ENCODE measurements at regions not wholly inside any gene's neighbourhood (a gene's known extent, or its start where the extent isn't known, plus 50 kb on each side); places are given as distances from the start of the nearest gene placed in this dataset.

GRCh38 chr11:128290106-128290840, 297.1 kb downstream of the ETS1 start:
- H3K4me1 ChIP-seq (ENCODE audit: control insufficient read depth, extremely low read depth, insufficient read depth, low read length): no peaks in the 10 kb centered on the region
- peak; percentile 77 for DNase-seq (ENCODE audit: low read depth, low spot score)
- no peak overlapping the region for H2AFZ ChIP-seq (ENCODE audit: low read depth, low read length)
- ChIA-PET CTCF (interaction anchor here (0.6 to 8.0 kb wide), 35 partner anchors 11 to 666 kb away, joined by 3 to 145 read pairs (median 4); no protein-coding TSS in a partner anchor), POLR2A (interaction anchor here (0.7 to 0.8 kb wide), 2 partner anchors 118 to 338 kb away, joined by 3 to 4 read pairs; no protein-coding TSS in a partner anchor)
- no peaks in the 10 kb centered on the region for H4K20me1 ChIP-seq (replicated peaks; ENCODE audit: control insufficient read depth, extremely low read depth, insufficient read depth, low read length)
- H3K9me3 ChIP-seq (replicated peaks; ENCODE audit: control insufficient read depth, insufficient read depth, low read length): no peaks in the 10 kb centered on the region
- dilution Hi-C loops (cut with MboI; ENCODE audit: extremely low pct_ligation_motif_present, low sequenced_read_pairs) (no loop called here), intact Hi-C loops (cut with micrococcal nuclease) (loop anchor here (1.0 to 10.0 kb wide), 17 partner anchors 39 to 557 kb away; no protein-coding TSS in a partner anchor)
- H3K79me2 ChIP-seq (ENCODE audit: control insufficient read depth, insufficient read depth, low read length): no peaks in the 10 kb centered on the region
- H3K4me2 ChIP-seq (ENCODE audit: insufficient read depth, low read length): no peak overlapping the region
- no peak overlapping the region for H3K9ac ChIP-seq (replicated peaks; ENCODE audit: extremely low read depth, insufficient read depth, low read length)
- no peaks in the 10 kb centered on the region for H3K36me3 ChIP-seq (ENCODE audit: control insufficient read depth in 2 of 2, extremely low read depth in 1 of 2, insufficient read depth in 2 of 2, low read length in 2 of 2)
- H3K27me3 ChIP-seq (ENCODE audit: control insufficient read depth in 2 of 2, insufficient read depth in 2 of 2, low read length in 2 of 2): no peaks in the 10 kb centered on the region
- peak; percentile 97 for FAIRE-seq
- no TSS peak for BruUV-seq (replicated peaks)
- no peaks in the 10 kb centered on the region for H3K9me1 ChIP-seq (replicated peaks; ENCODE audit: control insufficient read depth, extremely low read depth, insufficient read depth, low read length)
- no peak overlapping the region for H3K4me3 ChIP-seq (replicated peaks in 1 of 3; ENCODE audit: insufficient read depth in 1 of 3, low read depth in 1 of 3, low read length in 3 of 3)
- TF ChIP-seq FOS (IDR thresholded peaks at IDR 0.05; ENCODE audit: borderline replicate concordance, insufficient read depth, low read length): no peak
- no peak for TF ChIP-seq MYC (IDR thresholded peaks at IDR 0.05; ENCODE audit: low read depth, low read length)
- TF ChIP-seq POLR2A (IDR thresholded peaks at IDR 0.05; ENCODE audit: low read depth, low read length): no peak
- TF ChIP-seq, protein P1, sequence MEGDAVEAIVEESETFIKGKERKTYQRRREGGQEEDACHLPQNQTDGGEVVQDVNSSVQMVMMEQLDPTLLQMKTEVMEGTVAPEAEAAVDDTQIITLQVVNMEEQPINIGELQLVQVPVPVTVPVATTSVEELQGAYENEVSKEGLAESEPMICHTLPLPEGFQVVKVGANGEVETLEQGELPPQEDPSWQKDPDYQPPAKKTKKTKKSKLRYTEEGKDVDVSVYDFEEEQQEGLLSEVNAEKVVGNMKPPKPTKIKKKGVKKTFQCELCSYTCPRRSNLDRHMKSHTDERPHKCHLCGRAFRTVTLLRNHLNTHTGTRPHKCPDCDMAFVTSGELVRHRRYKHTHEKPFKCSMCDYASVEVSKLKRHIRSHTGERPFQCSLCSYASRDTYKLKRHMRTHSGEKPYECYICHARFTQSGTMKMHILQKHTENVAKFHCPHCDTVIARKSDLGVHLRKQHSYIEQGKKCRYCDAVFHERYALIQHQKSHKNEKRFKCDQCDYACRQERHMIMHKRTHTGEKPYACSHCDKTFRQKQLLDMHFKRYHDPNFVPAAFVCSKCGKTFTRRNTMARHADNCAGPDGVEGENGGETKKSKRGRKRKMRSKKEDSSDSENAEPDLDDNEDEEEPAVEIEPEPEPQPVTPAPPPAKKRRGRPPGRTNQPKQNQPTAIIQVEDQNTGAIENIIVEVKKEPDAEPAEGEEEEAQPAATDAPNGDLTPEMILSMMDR (IDR thresholded peaks at IDR 0.05; ENCODE audit: extremely low read depth in 1 of 2, insufficient read depth in 1 of 2, low read depth in 1 of 2, low read length in 2 of 2): peak; percentile 71 to 72
- no peak for TF ChIP-seq JUN (IDR thresholded peaks at IDR 0.05; ENCODE audit: borderline replicate concordance, insufficient read depth, insufficient read length, low read depth)
- no peak overlapping the region for H3K27ac ChIP-seq (ENCODE audit: insufficient read depth, low read depth, low read length)

Measured in endothelial cell of umbilical vein (primary cell).